HG02588 (cell line): ENCODE measurements at regions not wholly inside any gene's neighbourhood (a gene's known extent, or its start where the extent isn't known, plus 50 kb on each side); places are given as distances from the start of the nearest gene placed in this dataset.

Experiments
- ATAC-seq: cut with Tn5 transposase; IDR thresholded peaks from one replicate; pipeline ENCODE4 v1.9.1; 2021; ENCODE audit warnings: mild to moderate bottlenecking, moderate library complexity; ENCODE audit not compliant: unreplicated experiment

- ATAC-seq, result no peak
Observed at GRCh38 chr18:78169174-78169864, 810.3 kb upstream of the SALL3 start.

- no peak for ATAC-seq
Observed at GRCh38 chr18:78171954-78172353, 807.7 kb upstream of the SALL3 start.

GRCh38 chr18:78174737-78175136 is 804.9 kb upstream of the SALL3 start:
- ATAC-seq, result no peak

- no peak for ATAC-seq
Observed at GRCh38 chr18:78178812-78179211, 800.8 kb upstream of the SALL3 start.

- no peak for ATAC-seq
Observed at GRCh38 chr18:78180741-78181140, 798.9 kb upstream of the SALL3 start.

- ATAC-seq, result no peak
Observed at GRCh38 chr18:78183815-78184214, 795.8 kb upstream of the SALL3 start.

GRCh38 chr18:78191276-78191675 is 788.3 kb upstream of the SALL3 start:
- no peak for ATAC-seq

GRCh38 chr18:78192054-78192453 is 787.6 kb upstream of the SALL3 start:
- ATAC-seq, result no peak

GRCh38 chr18:78196280-78196679 is 783.3 kb upstream of the SALL3 start:
- no peak for ATAC-seq

- ATAC-seq, result no peak
Observed at GRCh38 chr18:78199002-78199401, 780.6 kb upstream of the SALL3 start.

- ATAC-seq, result no peak
Observed at GRCh38 chr18:78199611-78200010, 780.0 kb upstream of the SALL3 start.

GRCh38 chr18:78207942-78208341 is 771.7 kb upstream of the SALL3 start:
- no peak for ATAC-seq

GRCh38 chr18:78208461-78208860 is 771.2 kb upstream of the SALL3 start:
- no peak for ATAC-seq

- no peak for ATAC-seq
Observed at GRCh38 chr18:78213361-78213994, 766.1 kb upstream of the SALL3 start.

GRCh38 chr18:78221496-78221895 is 758.1 kb upstream of the SALL3 start:
- ATAC-seq, result no peak

- ATAC-seq, result no peak
Observed at GRCh38 chr18:78228974-78229373, 750.6 kb upstream of the SALL3 start.

- no peak for ATAC-seq
Observed at GRCh38 chr18:78230911-78231310, 748.7 kb upstream of the SALL3 start.

GRCh38 chr18:78232196-78232595 is 747.4 kb upstream of the SALL3 start:
- ATAC-seq, result no peak

GRCh38 chr18:78237864-78238263 is 741.8 kb upstream of the SALL3 start:
- no peak for ATAC-seq

GRCh38 chr18:78238404-78239089 is 741.1 kb upstream of the SALL3 start:
- ATAC-seq, result no peak

- ATAC-seq, result no peak
Observed at GRCh38 chr18:78239090-78239457, 740.5 kb upstream of the SALL3 start.

GRCh38 chr18:78240101-78240500 is 739.5 kb upstream of the SALL3 start:
- ATAC-seq, result no peak
